ENCODE measurements at regions not wholly inside any gene's neighbourhood (a gene's known extent, or its start where the extent isn't known, plus 50 kb on each side); places are given as distances from the start of the nearest gene placed in this dataset.

DNA sequence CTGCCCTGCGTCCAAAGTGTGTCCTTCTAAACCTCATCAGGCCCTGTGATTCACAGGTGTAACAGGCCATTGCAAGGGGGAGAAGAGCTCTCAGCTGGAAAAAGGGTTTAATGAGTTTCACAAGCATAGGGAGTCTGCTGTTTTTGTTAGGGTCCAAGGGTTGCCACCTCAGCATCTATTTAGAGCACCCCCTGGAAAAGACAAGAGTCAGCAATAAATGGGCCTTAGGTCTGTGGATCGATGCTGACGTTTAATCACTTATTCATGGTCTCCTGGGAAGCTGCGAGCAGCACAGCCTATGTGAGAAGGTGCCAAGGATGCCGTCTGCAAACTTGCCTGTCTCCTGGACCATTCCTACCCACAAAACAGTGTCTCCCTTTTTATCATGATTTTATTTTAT lies 78.4 kb upstream of the BAIAP2L1 start:
- H3K36me3 Mint-ChIP-seq (ENCODE audit: unreplicated experiment) = no peaks in the 10 kb centered on the region
- no peak overlapping the region for H3K4me3 Mint-ChIP-seq (ENCODE audit: unreplicated experiment)
- H3K27ac Mint-ChIP-seq (ENCODE audit: unreplicated experiment) = no peak overlapping the region
- H3K4me1 Mint-ChIP-seq (ENCODE audit: unreplicated experiment) = no peaks in the 10 kb centered on the region
- no peaks in the 10 kb centered on the region for H3K9me3 Mint-ChIP-seq (ENCODE audit: unreplicated experiment)
- TF ChIP-seq, protein P1, sequence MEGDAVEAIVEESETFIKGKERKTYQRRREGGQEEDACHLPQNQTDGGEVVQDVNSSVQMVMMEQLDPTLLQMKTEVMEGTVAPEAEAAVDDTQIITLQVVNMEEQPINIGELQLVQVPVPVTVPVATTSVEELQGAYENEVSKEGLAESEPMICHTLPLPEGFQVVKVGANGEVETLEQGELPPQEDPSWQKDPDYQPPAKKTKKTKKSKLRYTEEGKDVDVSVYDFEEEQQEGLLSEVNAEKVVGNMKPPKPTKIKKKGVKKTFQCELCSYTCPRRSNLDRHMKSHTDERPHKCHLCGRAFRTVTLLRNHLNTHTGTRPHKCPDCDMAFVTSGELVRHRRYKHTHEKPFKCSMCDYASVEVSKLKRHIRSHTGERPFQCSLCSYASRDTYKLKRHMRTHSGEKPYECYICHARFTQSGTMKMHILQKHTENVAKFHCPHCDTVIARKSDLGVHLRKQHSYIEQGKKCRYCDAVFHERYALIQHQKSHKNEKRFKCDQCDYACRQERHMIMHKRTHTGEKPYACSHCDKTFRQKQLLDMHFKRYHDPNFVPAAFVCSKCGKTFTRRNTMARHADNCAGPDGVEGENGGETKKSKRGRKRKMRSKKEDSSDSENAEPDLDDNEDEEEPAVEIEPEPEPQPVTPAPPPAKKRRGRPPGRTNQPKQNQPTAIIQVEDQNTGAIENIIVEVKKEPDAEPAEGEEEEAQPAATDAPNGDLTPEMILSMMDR (IDR thresholded peaks at IDR 0.05) = no peak
- no peak for DNase-seq (ENCODE audit: extremely low spot score, unreplicated experiment)
- no peaks in the 10 kb centered on the region for H3K27me3 Mint-ChIP-seq (ENCODE audit: unreplicated experiment)

DNA sequence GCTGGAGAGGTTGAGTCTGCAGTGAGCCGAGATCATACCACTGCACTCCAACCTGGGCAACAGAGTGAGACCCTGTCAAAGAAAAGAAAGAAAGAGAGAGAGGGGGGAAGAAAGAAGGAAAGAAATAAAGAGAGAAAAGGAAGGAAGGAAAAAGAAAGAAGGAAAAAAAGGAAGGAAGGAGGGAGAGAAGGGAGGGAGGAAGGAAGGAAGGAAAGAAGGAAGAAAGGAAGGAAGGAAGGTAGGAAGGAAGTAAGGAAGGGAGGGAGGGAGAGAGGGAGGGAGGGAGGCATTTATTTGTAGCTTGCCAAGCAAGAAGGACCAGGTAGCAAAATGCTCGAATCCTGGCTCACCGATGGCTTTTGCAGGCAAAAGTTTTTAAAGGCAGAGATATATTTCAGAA lies 74.5 kb upstream of the BAIAP2L1 start:
- Mint-ChIP-seq H3K27ac (ENCODE audit: unreplicated experiment) (no peak overlapping the region), H3K9me3 (ENCODE audit: unreplicated experiment) (no peaks in the 10 kb centered on the region)
- TF ChIP-seq, protein P1 (IDR thresholded peaks at IDR 0.05) = no peak

DNA sequence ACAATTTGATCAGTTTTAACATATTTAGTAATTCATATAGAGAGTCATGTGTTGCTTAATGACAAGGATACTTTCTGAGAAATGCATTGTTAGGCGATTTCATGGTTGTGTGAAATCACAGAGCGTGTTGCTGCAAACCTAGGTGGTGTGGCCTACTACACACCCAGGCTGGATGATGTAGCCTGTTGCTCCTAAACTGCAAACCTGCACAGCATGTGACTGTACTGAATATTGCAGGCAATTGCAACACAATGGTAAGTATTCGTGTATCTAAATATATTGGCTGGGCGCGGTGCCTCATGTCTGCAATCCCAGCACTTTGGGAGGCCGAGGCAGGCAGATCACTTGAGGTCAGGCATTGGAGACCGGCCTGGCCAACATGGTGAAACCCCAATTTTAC lies 73.7 kb upstream of the BAIAP2L1 start:
- TF ChIP-seq, protein P1 (IDR thresholded peaks at IDR 0.05) = no peak
- H3K27ac Mint-ChIP-seq (ENCODE audit: unreplicated experiment) = no peak overlapping the region
- H3K36me3 Mint-ChIP-seq (ENCODE audit: unreplicated experiment) = no peaks in the 10 kb centered on the region
- H3K4me3 Mint-ChIP-seq (ENCODE audit: unreplicated experiment) = no peak overlapping the region
- peaks cover 16% of the 10 kb centered on the region for H3K27me3 Mint-ChIP-seq (ENCODE audit: unreplicated experiment)
- no peaks in the 10 kb centered on the region for H3K9me3 Mint-ChIP-seq (ENCODE audit: unreplicated experiment)
- peaks cover 4% of the 10 kb centered on the region for H3K4me1 Mint-ChIP-seq (ENCODE audit: unreplicated experiment)
- no peak for DNase-seq (ENCODE audit: extremely low spot score, unreplicated experiment)

More for the DNA sequence above, 74.5 kb upstream of the BAIAP2L1 start:
- peaks cover 4% of the 10 kb centered on the region for H3K4me1 Mint-ChIP-seq (ENCODE audit: unreplicated experiment)
- H3K36me3 Mint-ChIP-seq (ENCODE audit: unreplicated experiment) = no peaks in the 10 kb centered on the region
- H3K27me3 Mint-ChIP-seq (ENCODE audit: unreplicated experiment) = peaks cover 12% of the 10 kb centered on the region
- DNase-seq (ENCODE audit: extremely low spot score, unreplicated experiment) = no peak
- no peak overlapping the region for H3K4me3 Mint-ChIP-seq (ENCODE audit: unreplicated experiment)

DNA sequence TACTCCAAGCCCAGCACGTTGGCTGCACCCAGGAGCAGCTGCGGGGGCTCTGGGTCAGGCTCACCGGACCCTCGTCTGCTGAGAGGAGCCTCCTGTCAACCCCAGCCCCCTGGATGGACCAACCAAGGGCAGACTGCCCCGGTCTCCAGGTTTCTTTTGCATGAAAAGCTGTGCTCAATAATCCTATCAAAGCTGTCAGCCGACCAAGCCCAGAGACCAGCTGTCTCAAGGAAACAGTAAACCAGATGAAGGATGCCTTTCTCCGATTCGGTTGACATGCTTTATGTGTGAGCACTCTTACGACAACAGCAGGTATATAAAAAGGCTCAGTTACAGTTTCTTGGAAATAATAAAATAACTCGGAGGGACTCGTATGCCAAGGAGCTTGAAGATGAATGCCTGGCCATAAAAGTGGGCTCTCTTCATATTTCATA lies 71.6 kb upstream of the BAIAP2L1 start:
- TF ChIP-seq, protein P1 (IDR thresholded peaks at IDR 0.05) = no peak
- Mint-ChIP-seq H3K36me3 (ENCODE audit: unreplicated experiment) (no peaks in the 10 kb centered on the region), H3K27me3 (ENCODE audit: unreplicated experiment) (peaks cover 16% of the 10 kb centered on the region), H3K9me3 (ENCODE audit: unreplicated experiment) (no peaks in the 10 kb centered on the region), H3K4me1 (ENCODE audit: unreplicated experiment) (peaks cover 4% of the 10 kb centered on the region), H3K4me3 (ENCODE audit: unreplicated experiment) (no peak overlapping the region), H3K27ac (ENCODE audit: unreplicated experiment) (no peak overlapping the region)
- DNase-seq (ENCODE audit: extremely low spot score, unreplicated experiment) = no peak

DNA sequence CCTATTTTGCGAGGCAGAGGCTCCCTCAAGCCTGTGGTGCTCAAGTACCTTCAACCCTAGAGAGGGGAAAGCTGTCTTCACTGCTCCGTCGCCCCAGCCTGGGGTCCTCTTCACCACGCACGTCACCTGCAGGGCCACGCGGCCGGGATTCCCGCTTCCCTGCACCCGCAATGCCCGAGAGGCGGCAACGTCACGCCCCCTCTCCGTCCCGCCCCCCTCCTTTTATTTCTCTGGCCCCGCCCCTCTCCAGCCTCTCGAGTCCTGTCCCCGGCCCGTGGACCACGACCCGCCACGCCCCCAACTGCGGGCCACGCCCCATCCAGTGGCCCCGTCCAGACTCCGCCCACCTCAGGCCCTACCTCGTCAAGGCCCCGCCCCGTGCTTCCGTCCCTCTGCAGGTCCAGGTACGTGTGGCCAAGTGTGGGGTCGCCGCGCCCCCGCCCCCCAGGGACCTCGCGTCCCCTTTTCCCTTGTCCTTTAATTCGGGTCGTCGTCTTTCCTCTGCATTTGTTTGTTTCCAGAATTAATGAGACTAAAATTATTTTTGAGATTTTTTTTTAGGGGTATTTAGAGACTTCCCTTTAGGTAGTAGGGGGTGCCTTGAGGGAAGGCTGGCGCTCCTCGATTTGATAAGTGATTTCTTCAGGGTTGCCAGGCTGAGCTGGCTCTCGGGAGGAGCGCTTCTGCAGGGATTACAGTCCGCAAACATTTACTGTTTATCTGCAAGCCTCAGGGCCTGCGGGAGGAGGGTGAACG lies 69.8 kb upstream of the BAIAP2L1 start:
- H3K27me3 Mint-ChIP-seq (ENCODE audit: unreplicated experiment) = peaks cover 19% of the 10 kb centered on the region
- H3K4me3 Mint-ChIP-seq (ENCODE audit: unreplicated experiment) = peak overlapping the region; percentile 38
- peaks cover 4% of the 10 kb centered on the region for H3K4me1 Mint-ChIP-seq (ENCODE audit: unreplicated experiment)
- no peak for DNase-seq (ENCODE audit: extremely low spot score, unreplicated experiment)
- no peak overlapping the region for H3K27ac Mint-ChIP-seq (ENCODE audit: unreplicated experiment)
- TF ChIP-seq, protein P1 (IDR thresholded peaks at IDR 0.05) = no peak
- no peaks in the 10 kb centered on the region for H3K36me3 Mint-ChIP-seq (ENCODE audit: unreplicated experiment)
- no peaks in the 10 kb centered on the region for H3K9me3 Mint-ChIP-seq (ENCODE audit: unreplicated experiment)

Measured in osteocyte (in vitro differentiated cells).